Sigmoid colon (tissue), 6 donors: ENCODE measurements at regions not wholly inside any gene's neighbourhood (a gene's known extent, or its start where the extent isn't known, plus 50 kb on each side); places are given as distances from the start of the nearest gene placed in this dataset.

Experiments used
- DNase-seq: peaks from one replicate; pipeline ENCODE4 v3.0.0-alpha.2; 2019
- H3K27ac ChIP-seq, 4 donors: fragments of 200-600 bp; sonication (generic); one replicate each; pipeline ENCODE4 v1.5.1; 2016 to 2019; ENCODE audit warnings: mild to moderate bottlenecking in 1 of 4
- H3K27me3 ChIP-seq, 3 donors: fragments of 200-600 bp; sonication (generic); one replicate each; pipeline ENCODE4 v1.5.1; 2019; ENCODE audit warnings: mild to moderate bottlenecking in 1 of 3
- H3K36me3 ChIP-seq, 4 donors: fragments of 200-600 bp; sonication (generic); one replicate each; pipeline ENCODE4 v1.5.1; 2016 to 2019
- H3K4me1 ChIP-seq, 4 donors: fragments of 200-600 bp; sonication (generic); one replicate each; pipeline ENCODE4 v1.5.1; 2017 to 2019
- H3K4me3 ChIP-seq, 4 donors: fragments of 200-600 bp; sonication (generic); one replicate each; pipeline ENCODE4 v1.5.1; 2017 to 2019; ENCODE audit warnings: mild to moderate bottlenecking in 2 of 4, moderate library complexity in 1 of 4
- H3K9me3 ChIP-seq, 4 donors: fragments of 200-600 bp in 3 of 4; sonication (generic) in 3 of 4; one replicate each; pipeline versions ENCODE4 v1.5.1 to v1.6.1; 2013 to 2019
- EP300 ChIP-seq, 4 donors: sonication (generic); formaldehyde crosslinking; IDR thresholded peaks; one replicate each; pipeline ENCODE4 v1.6.1; 2017; ENCODE audit warnings: antibody characterized with exemption in 4 of 4
- POLR2A ChIP-seq, 2 donors: fragments of 450-650 bp; IDR thresholded peaks; one replicate each; pipeline ENCODE4 v1.6.1; 2016; ENCODE audit warnings: antibody characterized with exemption in 2 of 2, mild to moderate bottlenecking in 2 of 2, moderate library complexity in 2 of 2
- POLR2AphosphoS5 ChIP-seq, 4 donors: sonication (generic); formaldehyde crosslinking; IDR thresholded peaks; one replicate each; pipeline ENCODE4 v1.6.1; 2017; ENCODE audit warnings: antibody characterized with exemption in 4 of 4
- WGBS, 2 donors: extraction: QIAGEN DNeasy Blood & Tissue Kit; methylation state at CpG; one replicate each; pipeline ENCODE4 v1.1.7; 2013; 5-methylcytosine and 5-hydroxymethylcytosine counted together
- intact Hi-C: fragments of 100-400 bp; cut with DNase I; formaldehyde crosslinking; loops from one replicate; pipeline ENCODE4 v1.15.1; 2023
- TF ChIP-seq, protein P1 (sequence below), 4 experiments: fragments of 450-650 bp in 3 of 4; fragments of 200-600 bp in 1 of 4; IDR thresholded peaks; one replicate each; pipeline ENCODE4 v1.5.1; 2016 to 2019; ENCODE audit warnings: antibody characterized with exemption in 4 of 4, mild to moderate bottlenecking in 3 of 4, moderate library complexity in 2 of 4
- donor health status: healthy with polysubstance abuse.
- donor health status: healthy.

DNA sequence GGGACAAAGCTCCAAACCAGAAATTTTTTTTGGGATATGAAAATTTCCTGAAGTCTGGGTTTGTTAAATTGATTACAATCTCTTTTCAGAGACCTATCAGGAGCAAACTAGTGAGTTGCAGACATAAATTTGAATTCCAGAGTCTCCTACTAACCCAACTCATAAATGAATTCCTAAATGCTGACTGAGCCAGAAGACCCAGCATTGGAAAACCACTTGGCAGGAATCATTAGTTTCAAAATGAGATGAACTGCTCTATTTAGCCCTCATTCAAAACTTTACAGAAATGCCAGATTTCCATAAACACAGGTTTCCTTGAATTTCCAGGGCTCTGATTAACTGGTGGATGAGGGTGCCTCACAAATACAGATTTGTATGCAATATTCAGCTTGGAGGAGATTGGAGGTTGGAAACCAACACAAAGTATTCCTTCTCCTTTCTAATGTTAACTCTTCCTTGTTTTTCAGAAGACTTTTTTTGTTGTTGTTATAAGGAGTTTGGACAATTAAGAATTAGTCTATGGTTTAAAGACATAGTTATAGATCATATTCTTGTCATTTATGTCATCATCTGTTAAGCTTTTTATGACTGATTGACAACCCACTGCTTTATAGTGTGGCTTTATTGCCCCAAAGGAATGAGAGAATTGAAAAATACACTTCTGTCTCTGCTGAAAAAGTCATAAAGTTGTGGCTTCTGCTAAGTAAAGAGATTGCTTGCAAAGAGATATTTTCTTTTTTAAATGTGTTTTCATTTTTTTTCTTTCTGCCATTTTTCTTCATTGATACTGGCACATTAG is 222.8 kb downstream of the HLX start:
- H3K9me3 ChIP-seq = peaks cover 0 to 2% (median 0%) of the 10 kb centered on the region in 4 donors
- intact Hi-C loops = no loop called here
- no peak for TF ChIP-seq POLR2AphosphoS5 (IDR thresholded peaks at IDR 0.05)
- no peak for DNase-seq
- peak overlapping the region in 1 of 4 donors; percentile 39 for H3K27ac ChIP-seq
- no peaks in the 10 kb centered on the region for H3K36me3 ChIP-seq
- no peaks in the 10 kb centered on the region for H3K27me3 ChIP-seq
- no peak overlapping the region for H3K4me3 ChIP-seq
- peaks cover 0 to 12% (median 4%) of the 10 kb centered on the region in 4 donors for H3K4me1 ChIP-seq

DNA sequence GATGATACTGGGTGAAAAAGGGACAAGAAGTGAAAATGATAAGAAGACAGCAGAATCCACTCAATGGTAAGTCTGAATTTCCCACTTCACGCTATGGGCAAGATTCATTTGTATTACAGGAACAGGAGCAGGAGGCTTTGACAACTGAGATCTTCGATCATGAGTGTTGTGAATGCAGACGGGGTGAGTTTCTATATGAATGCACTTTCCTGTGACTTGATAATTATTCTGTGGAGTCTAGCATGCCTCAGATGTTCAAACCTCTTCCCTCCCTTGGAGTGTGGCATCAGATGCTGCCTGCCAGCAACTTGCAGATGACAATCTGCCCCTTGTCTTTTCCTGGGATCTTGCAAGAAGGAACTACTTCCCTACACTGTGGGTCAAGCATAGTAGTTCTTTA is 225.4 kb downstream of the HLX start:
- H3K9me3 ChIP-seq = peaks cover 0 to 2% (median 0%) of the 10 kb centered on the region in 4 donors
- no peak overlapping the region for H3K4me3 ChIP-seq
- intact Hi-C loops = no loop called here
- H3K36me3 ChIP-seq = no peaks in the 10 kb centered on the region
- DNase-seq = no peak
- TF ChIP-seq POLR2A (IDR thresholded peaks at IDR 0.05) = no peak
- H3K27me3 ChIP-seq = no peaks in the 10 kb centered on the region
- WGBS, 2 donors = 87 to 90% methylated on average over 3 of the region's 3 CpGs
- H3K27ac ChIP-seq = no peak overlapping the region
- H3K4me1 ChIP-seq = peaks cover 0 to 12% (median 4%) of the 10 kb centered on the region in 4 donors

DNA sequence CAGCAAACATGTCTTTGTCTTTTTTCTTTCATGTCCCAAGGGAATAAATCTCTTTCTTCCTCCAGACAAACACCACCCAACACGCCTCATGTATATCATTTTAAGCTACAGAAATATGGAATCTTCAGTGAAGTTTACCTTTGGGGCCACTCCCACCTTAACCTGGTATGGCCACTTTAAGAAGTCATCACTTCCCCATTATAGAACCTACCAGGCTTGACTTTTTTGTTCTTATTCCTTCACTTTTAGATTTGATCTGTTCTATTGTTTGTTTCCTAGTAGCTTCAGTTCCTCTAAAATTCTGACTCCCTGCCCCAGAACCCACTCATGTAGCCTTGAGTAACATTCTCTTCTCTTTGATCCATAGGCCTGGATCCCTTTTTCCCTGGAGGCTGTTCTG is 226.3 kb downstream of the HLX start:
- 24 to 71% methylated on average over 1 of the region's 1 CpG for WGBS, 2 donors
- no peaks in the 10 kb centered on the region for H3K36me3 ChIP-seq
- H3K9me3 ChIP-seq = no peaks in the 10 kb centered on the region
- TF ChIP-seq EP300 (IDR thresholded peaks at IDR 0.05) = no peak
- TF ChIP-seq, protein P1, sequence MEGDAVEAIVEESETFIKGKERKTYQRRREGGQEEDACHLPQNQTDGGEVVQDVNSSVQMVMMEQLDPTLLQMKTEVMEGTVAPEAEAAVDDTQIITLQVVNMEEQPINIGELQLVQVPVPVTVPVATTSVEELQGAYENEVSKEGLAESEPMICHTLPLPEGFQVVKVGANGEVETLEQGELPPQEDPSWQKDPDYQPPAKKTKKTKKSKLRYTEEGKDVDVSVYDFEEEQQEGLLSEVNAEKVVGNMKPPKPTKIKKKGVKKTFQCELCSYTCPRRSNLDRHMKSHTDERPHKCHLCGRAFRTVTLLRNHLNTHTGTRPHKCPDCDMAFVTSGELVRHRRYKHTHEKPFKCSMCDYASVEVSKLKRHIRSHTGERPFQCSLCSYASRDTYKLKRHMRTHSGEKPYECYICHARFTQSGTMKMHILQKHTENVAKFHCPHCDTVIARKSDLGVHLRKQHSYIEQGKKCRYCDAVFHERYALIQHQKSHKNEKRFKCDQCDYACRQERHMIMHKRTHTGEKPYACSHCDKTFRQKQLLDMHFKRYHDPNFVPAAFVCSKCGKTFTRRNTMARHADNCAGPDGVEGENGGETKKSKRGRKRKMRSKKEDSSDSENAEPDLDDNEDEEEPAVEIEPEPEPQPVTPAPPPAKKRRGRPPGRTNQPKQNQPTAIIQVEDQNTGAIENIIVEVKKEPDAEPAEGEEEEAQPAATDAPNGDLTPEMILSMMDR (IDR thresholded peaks at IDR 0.05) = no peak
- TF ChIP-seq POLR2AphosphoS5 (IDR thresholded peaks at IDR 0.05) = no peak
- TF ChIP-seq POLR2A (IDR thresholded peaks at IDR 0.05) = no peak
- H3K27ac ChIP-seq = no peak overlapping the region
- intact Hi-C loops = no loop called here
- no peak overlapping the region for H3K4me3 ChIP-seq
- DNase-seq = no peak
- peaks cover 0 to 12% (median 4%) of the 10 kb centered on the region in 4 donors for H3K4me1 ChIP-seq
- H3K27me3 ChIP-seq = no peaks in the 10 kb centered on the region

DNA sequence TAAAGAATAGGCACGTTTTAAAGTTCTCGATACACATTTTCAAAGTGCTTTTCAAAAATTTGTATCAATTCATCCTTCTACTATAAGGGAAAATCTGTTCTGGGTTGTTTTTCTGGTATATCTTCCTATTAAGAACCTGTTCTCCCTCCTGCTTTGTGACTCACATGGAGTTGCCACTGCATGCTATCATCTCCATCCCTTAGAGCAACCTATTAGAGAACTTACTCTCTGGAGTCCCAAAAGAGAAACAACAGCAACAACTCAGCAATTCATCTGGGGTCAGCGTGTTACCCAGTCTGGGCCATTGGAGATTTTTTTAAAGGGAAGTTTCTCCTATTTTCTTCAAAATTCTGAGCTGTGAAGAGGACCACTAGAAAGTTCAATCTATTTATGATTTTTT is 227.4 kb downstream of the HLX start:
- intact Hi-C loops = no loop called here

DNA sequence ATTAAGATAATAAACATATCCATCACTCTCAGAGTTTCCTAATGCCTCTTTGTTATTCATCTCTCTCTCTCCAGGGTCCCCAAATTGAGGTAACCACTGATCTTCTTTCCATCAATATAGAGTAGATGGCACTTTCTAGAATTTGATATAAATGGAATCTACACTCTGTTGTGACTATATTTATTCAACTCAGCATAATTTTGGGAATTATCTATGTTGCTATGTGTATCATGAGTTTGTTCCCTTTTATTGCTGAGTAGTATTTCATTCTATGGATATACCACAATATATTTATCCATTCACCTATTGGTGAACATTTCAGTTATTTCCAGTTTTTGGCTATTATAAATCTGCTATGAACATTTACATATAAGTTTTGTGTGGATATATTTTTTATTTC is 230.7 kb downstream of the HLX start:
- Histone ChIP-seq H3K9me3 (no peaks in the 10 kb centered on the region), H3K4me1 (no peaks in the 10 kb centered on the region), H3K27ac (no peak overlapping the region), H3K36me3 (no peaks in the 10 kb centered on the region), H3K27me3 (no peaks in the 10 kb centered on the region), H3K4me3 (no peak overlapping the region)
- intact Hi-C loops = no loop called here
- DNase-seq = no peak
- TF ChIP-seq, protein P1 (IDR thresholded peaks at IDR 0.05) = no peak
- TF ChIP-seq POLR2A (IDR thresholded peaks at IDR 0.05) (no peak), EP300 (IDR thresholded peaks at IDR 0.05) (no peak), POLR2AphosphoS5 (IDR thresholded peaks at IDR 0.05) (no peak)

More for the DNA sequence above, 227.4 kb downstream of the HLX start:
- TF ChIP-seq POLR2AphosphoS5 (IDR thresholded peaks at IDR 0.05) (no peak), POLR2A (IDR thresholded peaks at IDR 0.05) (no peak), EP300 (IDR thresholded peaks at IDR 0.05) (no peak)
- TF ChIP-seq, protein P1 (IDR thresholded peaks at IDR 0.05) = no peak
- peaks cover 0 to 7% (median 3%) of the 10 kb centered on the region in 4 donors for H3K4me1 ChIP-seq
- DNase-seq = no peak
- WGBS, 2 donors = 60 to 63% methylated on average over 3 of the region's 3 CpGs
- H3K36me3 ChIP-seq = no peaks in the 10 kb centered on the region
- H3K27ac ChIP-seq = no peak overlapping the region
- no peaks in the 10 kb centered on the region for H3K9me3 ChIP-seq
- no peaks in the 10 kb centered on the region for H3K27me3 ChIP-seq
- no peak overlapping the region for H3K4me3 ChIP-seq

DNA sequence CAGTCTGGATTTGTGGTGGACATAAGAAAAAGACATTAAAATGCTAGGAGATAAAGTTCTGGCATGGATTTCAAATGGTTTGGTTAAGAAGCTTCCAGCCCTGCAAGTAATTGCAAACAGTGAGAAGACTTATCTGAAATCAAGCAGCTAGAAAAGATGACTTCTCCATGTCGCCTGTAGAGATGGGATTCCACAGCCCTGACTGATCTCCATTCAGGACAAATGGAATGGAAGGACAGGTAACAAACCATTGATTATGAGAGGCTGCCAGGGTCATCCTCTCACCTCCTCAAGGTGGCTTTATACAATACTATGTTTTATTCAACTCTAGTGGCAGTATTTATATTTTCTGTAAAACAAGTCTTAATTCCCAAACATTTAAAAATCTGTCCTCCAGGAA is 237.9 kb downstream of the HLX start:
- Histone ChIP-seq H3K27ac (no peak overlapping the region), H3K9me3 (no peaks in the 10 kb centered on the region), H3K4me1 (peaks cover 0 to 10% (median 6%) of the 10 kb centered on the region in 4 donors), H3K36me3 (no peaks in the 10 kb centered on the region), H3K27me3 (no peaks in the 10 kb centered on the region), H3K4me3 (no peak overlapping the region)
- WGBS, 2 donors = 79 to 81% methylated on average over 1 of the region's 1 CpG
- TF ChIP-seq EP300 (IDR thresholded peaks at IDR 0.05) = no peak
- TF ChIP-seq, protein P1 (IDR thresholded peaks at IDR 0.05) = no peak
- no peak for DNase-seq
- intact Hi-C loops = no loop called here
